Sciatic nerve (tissue), 2 donors: ENCODE measurements at regions not wholly inside any gene's neighbourhood (a gene's known extent, or its start where the extent isn't known, plus 50 kb on each side); places are given as distances from the start of the nearest gene placed in this dataset.

Experiments used
- ATAC-seq: fragments of 200-7000 bp; cut with Tn5 transposase; one replicate; pipeline ENCODE4 v1.9.1; 2020; ENCODE audit warnings: mild to moderate bottlenecking, moderate library complexity
- DNase-seq: peaks from one replicate; pipeline ENCODE4 v3.0.0-alpha.2; 2020; ENCODE audit warnings: low spot score
- intact Hi-C: fragments of 100-400 bp; cut with DNase I; formaldehyde crosslinking; loops from one replicate; pipeline ENCODE4 v1.14.2; 2022
- donor health status: DM: no; HTN: no; CAD: no.
- donor health status: DM: no; HTN: no; CAD: no.

DNA sequence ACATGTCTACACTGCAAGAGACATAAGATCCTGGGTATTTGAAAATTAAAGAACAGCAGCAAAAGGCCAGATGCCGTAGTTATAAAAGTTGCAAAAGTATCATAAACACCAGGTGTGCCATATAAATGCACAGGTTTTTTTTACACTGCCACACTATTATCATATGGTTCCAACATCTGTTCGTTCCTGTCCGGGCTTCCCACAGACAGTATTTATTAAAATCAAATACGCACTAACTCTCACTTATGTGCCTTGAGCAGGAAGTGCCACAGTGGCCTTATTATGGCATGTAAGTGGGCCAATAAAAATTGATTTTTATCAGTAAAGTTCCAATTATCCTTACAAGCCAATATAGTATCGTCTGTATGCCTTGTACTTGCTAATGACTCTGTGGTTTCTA is 873.2 kb downstream of the RPA4 start:
- ATAC-seq (no peak), DNase-seq (no peak)
- intact Hi-C loops, result no loop called here

DNA sequence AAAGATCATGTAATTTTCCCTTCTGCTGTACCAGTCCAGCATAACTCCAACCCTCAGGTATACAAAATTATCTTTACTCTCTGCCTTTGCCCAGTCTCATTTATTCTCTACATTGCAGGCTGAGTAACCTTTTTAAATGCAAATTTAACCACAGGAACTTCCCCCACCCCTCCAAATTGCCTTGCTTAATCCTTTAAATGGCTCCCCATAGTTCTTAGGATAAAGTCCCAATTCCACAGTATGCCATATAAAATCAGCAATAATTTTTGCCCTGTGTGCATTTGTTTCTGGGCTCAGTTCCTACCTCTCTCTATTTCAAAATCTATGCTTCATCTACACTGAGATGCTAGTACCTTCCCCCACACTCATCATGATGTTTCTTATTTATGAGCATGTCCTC is 879.7 kb downstream of the RPA4 start:
- DNase-seq, result no peak
- ATAC-seq, result no peak
- intact Hi-C loops, result no loop called here

DNA sequence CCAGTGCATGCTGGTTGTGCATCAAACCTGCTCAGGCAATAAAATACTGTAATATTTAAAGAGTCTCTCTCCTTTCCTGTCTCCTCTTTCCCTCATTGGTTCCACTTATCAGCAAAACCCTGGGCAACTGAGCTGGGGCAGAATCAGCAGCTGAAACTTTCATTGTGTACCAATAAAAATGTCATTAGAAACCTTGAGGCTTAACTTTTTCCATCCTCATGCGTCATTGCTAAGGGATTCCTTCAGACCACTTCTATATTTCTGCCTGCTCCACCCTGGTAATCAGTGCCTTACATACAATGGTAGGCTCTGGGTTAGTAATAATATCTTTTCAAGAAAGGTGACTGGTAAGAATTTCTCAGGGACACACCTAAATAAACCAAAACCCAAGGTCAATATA is 880.3 kb downstream of the RPA4 start:
- ATAC-seq (no peak), DNase-seq (no peak)
- intact Hi-C loops, result no loop called here

DNA sequence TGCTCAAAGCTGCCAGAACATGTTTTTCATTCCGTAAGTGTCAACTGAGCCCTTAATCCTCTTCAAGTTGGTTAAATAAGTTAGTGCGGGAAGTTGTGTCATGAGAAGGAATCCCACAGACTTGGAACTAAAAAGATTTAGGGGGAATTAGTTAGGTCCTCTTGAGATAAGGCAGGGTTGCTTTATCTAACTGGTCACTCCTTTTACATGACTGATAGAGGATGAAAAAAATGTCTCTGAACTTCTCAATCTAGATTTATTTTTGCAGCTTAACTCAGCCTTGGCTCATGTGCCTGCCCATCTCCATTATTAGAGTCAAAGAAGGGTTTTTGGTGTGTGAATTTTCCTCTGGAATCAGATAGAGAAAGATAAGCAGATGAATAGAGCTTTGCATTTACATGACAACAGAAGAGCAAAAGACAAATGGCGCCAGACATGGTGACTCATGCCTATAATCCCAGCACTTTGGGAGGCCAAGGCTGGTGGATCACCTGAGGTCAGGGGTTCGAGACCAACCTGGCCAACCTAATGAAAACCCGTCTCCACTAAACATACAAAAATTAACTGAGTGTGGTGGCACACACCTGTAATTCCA is 882.9 kb downstream of the RPA4 start:
- ATAC-seq (no peak), DNase-seq (no peak)
- intact Hi-C loops, result no loop called here

DNA sequence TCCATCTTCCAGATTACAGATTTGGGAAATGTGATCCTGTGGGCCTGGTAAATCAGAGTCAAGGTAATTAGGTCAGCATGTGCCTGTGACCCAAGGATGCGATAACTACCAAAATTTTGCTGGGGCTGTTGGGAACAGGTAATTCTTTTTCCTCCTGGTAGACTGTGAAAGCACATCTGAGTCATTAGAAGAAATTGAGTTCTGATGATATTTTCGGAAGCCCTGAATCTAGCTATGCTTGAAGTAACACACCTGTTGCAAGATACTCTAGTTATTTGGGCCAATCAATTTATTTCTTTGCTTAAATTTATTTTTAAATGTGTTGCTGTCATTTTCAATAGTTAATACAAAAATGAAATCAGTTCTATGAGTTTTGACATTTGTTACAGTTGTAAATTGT is 903.6 kb downstream of the RPA4 start:
- DNase-seq, result no peak
- intact Hi-C loops, result no loop called here
- ATAC-seq, result no peak

DNA sequence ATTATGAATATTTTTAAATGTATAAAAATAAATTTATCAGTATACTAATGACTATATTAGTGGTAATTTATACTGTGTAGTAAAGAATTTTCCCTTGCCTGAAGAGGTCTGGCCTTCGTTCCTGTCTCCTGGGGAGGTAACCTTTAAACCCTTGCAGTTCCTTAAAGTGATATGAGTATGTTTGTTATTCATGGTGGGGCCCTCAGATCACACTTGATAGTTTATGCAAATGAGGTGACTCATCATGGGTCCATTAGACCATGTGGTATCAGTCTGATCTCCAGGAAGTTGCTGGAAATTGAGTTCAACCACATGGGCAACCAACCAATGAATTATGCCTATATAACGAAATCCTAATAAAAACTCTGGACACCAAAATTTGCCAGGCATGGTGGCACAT is 904.1 kb downstream of the RPA4 start:
- DNase-seq (no peak), ATAC-seq (no peak)
- intact Hi-C loops, result no loop called here

DNA sequence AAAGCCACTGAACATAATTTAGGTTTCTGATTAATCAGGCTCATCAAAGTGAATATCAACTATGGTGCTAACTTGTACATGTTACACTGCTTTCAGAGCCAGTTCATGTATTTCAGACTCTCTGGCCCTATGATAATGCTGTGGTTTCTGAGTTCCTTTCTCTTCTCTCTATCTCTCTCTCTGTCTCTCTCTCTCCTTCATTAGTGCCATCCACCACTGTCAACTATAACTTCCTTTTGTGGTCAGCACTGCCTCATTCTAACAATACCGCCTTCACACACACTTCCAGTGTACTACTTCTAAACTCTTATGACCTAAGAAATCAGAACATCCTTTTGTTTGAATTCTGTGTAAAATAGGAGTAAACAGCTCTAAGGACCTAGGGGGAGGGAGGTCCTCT is 907.1 kb downstream of the RPA4 start:
- no peak for DNase-seq
- intact Hi-C loops, result no loop called here
- ATAC-seq, result no peak

DNA sequence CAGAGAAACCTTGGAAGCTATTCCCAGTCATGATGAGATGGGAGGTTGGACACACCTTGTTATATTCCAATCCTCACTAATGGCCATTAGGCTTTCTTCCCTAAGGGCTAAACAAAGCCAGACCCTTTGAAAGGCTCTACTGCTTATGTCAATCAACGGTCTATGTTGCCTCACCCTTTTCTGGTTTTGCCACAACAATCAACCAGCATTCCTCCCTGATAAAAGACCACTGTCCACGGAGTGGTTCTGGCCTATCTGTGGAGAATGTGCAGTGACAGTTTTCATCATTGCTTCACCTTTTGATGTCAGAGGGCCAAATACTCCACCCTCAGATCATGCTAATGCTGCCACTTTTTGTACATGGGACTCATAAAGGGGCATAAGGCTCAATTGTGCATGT is 913.4 kb downstream of the RPA4 start:
- DNase-seq, result no peak
- intact Hi-C loops, result no loop called here
- ATAC-seq, result no peak

DNA sequence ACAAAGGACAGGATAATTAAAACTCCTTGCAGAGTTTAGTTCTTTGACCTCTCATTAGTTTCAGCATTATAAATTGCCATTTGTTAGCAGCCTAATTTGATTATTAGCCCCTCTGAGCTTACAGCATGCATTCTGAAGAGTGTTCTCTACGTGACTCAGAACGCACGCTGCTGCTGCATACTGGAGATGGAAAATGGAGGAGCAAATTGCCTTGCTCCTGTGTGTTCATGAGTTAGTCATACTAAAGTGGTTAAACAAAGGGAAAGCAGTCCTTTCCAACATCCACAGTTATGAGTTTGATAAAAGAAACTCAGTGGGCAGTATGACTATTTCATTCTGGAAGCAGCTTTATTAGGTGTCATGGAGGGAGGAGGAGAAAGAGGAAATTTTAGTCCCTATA is 922.5 kb downstream of the RPA4 start:
- intact Hi-C loops, result no loop called here
- ATAC-seq, result no peak
- no peak for DNase-seq

DNA sequence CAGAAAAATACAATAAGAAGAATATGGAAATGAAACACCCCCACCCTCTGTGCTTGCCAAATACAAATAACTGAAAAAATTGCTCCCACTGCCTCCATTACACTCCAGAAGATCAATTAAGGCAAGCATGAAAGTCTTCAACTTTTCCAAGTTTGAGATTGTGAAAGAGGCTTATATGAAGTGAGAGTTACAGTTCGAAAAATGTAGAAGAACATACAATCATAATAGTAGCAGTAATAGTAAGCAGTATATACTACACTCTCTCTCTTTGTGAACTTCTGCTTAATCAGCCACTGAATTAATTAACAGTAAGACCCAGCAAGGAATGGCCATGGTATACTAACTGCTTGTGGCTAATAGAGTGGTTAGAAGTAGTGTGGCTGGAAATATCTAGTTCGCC is 923.2 kb downstream of the RPA4 start:
- intact Hi-C loops, result no loop called here
- ATAC-seq (no peak), DNase-seq (no peak)

DNA sequence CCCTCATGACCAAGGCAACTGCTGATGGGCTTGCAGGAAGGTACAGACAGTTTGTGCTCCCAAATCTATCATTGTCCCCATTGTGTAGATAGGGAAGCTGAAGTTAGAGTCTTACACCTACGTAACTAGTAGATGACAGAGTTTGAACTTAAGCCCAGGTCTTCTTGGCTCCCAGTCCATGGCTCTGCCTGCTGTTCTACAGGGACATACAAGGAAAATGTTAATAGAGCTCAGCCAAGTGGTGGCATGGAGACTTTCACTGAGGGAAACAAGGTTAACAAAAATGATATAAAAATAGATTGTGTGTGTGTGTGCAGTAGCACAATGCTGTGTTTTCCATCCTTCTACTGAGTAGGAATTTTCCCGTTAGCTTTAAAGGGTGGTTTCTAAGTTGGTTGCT is 936.5 kb downstream of the RPA4 start:
- intact Hi-C loops, result no loop called here

DNA sequence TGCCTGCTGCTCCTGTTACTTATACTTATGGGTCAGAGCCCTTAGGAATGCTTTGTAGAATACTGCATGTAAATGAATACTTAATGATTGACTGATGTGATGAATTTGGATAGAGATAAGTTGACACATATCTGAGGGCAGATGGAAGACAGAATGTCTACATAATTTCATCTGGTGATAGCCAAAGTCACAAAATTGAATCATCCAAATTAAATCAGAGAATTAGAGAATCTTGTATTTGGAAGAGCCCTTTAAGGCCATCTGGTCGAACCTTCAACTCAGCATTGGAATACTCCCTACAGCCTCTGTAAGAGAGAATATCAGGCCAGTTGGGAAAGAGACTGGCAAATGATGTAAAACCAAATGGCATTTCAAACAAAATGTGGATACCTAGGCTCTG is 944.8 kb downstream of the RPA4 start:
- DNase-seq, result no peak
- ATAC-seq, result no peak
- intact Hi-C loops, result no loop called here

More for the DNA sequence above, 936.5 kb downstream of the RPA4 start:
- ATAC-seq (no peak), DNase-seq (no peak)

DNA sequence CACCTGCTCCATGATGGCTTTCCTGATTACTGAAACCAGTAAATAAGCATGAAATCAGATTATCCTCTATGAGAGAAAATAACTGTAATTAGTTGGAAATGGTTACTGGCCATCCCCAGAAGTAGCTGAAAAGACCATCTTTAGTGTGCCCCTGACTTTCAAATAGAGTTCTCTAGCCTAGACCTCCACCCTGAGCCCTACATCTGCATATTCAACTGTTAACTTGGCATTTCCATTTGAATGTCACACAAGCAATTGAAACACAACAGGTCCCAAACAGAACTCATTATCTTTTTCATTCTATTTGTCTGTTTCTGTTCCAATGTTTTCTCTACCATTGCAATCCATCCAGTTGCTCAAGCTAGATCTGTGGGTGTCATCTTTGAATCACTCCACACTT is 952.3 kb downstream of the RPA4 start:
- DNase-seq (no peak), ATAC-seq (no peak)
- intact Hi-C loops, result no loop called here

DNA sequence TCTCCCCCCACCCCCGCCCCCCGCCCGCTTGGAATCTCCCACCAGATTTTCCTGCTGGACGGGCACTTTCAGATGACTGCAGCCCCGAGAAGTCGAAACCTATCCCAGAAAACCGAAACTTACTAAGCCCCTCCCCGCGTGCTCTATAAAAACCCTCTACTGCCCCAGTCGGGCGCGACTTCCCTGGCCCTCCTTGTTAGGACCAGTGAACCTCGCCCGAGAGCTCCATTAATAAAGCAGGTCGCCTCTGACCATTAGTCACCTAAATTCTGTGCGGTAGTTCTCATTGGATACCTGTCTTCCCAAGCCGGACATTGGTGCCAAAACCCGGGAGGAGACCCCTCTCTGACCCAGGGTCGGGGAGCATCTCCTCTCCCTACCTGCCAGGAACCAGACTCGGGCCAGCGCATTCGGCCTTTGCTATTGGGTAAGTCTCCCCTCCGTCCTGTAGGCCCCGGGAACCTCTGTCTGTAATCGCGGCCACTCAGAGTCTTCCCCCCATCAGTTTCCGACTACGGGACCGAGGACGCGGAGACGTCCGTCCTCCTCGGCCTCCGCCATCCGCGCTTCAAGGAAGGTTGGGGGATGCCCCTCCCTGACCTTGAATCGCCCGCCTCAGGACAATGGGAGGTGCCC is 958.0 kb downstream of the RPA4 start:
- intact Hi-C loops, result no loop called here
- no peak for ATAC-seq
- peak; percentile 51 for DNase-seq

DNA sequence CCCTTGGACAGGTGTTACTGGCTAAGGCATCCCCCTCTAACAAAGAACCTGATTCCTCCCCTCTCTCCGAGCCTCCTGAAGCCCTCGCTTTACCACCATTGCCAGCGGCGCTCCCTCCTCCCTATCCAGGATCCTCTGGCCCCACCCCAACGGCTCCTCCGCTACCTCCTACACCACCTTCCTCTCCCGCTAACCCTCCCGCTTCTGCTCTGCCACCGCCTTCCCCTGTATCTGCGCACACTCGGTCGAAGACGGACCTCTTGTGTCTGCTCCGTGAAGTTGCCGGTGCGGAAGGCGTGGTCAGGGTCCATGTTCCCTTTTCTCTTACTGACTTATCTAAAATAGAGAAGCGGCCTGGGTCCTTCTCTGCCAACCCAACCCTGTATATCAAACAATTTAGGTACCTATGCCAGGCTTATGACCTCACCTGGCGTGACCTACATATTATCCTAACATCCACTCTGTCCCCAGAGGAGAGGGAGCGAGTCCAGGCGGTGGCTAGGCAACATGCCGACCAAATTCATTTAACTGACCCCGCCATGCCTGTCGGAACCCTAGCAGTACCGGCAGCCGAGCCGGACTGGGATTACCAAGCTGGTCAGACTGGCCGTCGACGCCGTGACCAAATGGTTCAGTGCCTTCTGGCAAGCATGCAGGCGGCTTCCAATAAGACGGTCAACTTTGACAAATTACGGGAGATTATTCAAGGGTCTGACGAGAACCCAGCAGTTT is 958.9 kb downstream of the RPA4 start:
- intact Hi-C loops, result no loop called here
- DNase-seq, result peak; percentile 49
- no peak for ATAC-seq

DNA sequence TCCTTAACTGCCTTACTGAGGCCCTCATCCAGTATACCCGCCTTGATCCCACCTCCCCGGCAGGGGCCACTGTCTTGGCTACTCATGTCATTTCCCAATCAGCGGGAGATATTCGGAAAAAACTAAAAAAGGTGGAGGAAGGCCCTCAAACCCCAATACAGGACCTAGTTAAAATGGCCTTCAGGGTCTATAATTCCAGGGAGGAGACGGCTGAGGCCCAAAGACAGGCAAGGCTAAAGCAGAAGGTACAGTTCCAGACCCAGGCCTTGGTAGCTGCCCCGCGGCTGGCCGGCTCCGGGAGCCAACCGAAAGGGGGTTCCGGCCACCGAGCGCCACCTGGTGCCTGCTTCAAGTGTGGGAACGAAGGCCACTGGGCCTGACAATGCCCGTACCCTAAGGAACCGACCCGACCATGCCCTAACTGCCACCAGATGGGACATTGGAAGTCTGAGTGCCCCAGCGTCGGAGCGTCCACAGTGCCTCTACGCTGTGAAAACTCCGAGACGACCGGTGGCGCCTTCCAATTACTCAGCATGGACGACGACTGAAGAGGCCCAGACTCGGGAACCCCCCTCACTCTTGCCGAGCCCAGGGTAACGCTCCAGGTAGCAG is 959.6 kb downstream of the RPA4 start:
- no peak for ATAC-seq

DNA sequence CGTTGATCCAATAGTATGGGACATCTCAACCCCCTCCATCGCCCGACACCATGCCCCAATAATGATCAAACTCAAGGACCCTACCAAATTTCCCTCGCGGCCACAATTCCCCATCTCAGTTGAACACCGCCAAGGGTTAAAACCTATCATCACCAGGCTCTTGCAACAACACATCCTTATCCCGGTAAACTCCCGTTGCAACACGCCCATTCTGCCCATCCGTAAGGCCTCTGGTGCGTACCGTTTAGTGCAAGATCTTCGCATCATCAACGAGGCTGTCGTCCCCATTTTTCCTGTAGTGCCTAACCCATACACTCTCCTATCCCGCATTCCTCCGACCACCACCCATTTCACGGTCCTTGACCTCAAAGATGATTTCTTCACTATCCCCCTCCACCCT is 960.5 kb downstream of the RPA4 start:
- intact Hi-C loops, result no loop called here
- DNase-seq (no peak), ATAC-seq (no peak)

More for the DNA sequence above, 959.6 kb downstream of the RPA4 start:
- intact Hi-C loops, result no loop called here
- peak; percentile 38 for DNase-seq

DNA sequence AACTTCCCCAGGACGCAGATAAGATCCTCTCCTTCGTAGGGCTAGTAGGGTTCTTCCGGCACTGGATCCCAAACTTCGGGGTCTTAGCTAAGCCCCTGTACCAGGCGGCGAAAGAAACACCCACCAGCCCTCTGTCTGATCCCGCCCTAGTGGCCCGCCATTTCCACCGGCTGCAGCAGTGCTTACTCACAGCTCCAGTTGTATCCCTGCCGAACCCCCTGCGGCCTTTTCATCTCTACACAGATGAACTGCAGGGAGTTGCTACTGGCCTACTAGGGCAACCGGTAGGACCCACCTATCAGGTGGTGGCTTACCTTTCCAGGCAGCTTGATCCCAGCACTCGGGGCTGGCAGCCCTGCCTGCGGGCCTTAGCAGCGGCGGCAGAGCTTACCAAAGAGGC is 961.2 kb downstream of the RPA4 start:
- DNase-seq (no peak), ATAC-seq (no peak)
- intact Hi-C loops, result no loop called here

DNA sequence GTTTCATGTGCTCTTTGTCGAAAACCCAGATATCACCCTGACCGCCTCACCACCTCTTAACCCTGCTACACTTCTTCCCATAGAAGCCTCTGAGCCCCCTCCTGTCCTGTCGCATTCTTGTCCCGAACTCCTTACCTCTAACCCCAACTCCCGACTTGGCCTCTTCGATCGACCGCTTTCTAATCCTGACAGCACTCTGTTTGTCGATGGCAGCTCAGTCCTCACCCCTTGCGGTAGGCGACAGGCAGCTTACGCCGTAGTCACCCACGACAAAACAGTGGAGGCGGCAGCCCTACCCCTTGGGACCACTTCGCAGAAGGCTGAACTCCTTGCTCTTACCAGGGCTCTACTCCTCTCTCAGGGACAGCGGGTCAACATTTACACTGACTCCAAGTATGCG is 961.7 kb downstream of the RPA4 start:
- intact Hi-C loops, result no loop called here
- no peak for DNase-seq
- no peak for ATAC-seq

DNA sequence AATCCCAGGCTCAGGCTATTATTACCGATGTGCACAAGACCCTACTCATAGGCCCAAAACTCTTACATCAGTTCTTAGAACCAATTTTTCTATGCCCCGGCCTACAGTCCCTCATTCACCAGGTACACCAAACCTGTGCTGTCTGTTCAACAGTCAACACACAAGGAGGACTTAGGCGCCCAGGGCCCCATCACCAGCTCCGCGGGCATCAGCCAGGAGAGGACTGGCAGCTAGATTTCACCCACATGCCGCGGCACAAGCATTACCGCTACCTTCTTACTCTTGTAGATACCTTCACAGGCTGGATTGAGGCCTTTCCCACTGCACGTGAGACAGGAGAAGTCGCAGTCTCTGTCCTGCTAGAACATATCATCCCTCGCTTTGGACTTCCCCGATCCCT is 962.5 kb downstream of the RPA4 start:
- intact Hi-C loops, result no loop called here
- no peak for ATAC-seq
- no peak for DNase-seq
